Dendritic cell treated with granulocyte-macrophage colony-stimulating factor and Interleukin-4, amounts not matched to agents 40 ng/mL and 50 ng/mL, for 4 days (primary cell): ENCODE measurements at regions not wholly inside any gene's neighbourhood (a gene's known extent, or its start where the extent isn't known, plus 50 kb on each side); places are given as distances from the start of the nearest gene placed in this dataset.

Source experiments
- H3K27ac Mint-ChIP-seq: one replicate; pipeline ENCODE4 v1.8.0; 2022; ENCODE audit warnings: mild to moderate bottlenecking, mixed read lengths
- H3K27me3 Mint-ChIP-seq: one replicate; pipeline ENCODE4 v1.8.0; 2022; ENCODE audit warnings: mild to moderate bottlenecking, mixed read lengths
- H3K36me3 Mint-ChIP-seq: one replicate; pipeline ENCODE4 v1.8.0; 2022; ENCODE audit warnings: low read depth, mixed read lengths
- H3K4me1 Mint-ChIP-seq: one replicate; pipeline ENCODE4 v1.8.0; 2022; ENCODE audit warnings: low read depth, mixed read lengths
- H3K4me3 Mint-ChIP-seq: one replicate; pipeline ENCODE4 v1.8.0; 2022; ENCODE audit warnings: mild to moderate bottlenecking, moderate library complexity, mixed read lengths
- H3K9me3 Mint-ChIP-seq: one replicate; pipeline ENCODE4 v1.8.0; 2022; ENCODE audit warnings: mixed read lengths
- intact Hi-C: fragments of 100-400 bp; cut with micrococcal nuclease; formaldehyde crosslinking; loops from one replicate; pipeline ENCODE4 v1.15.0; 2022

- Mint-ChIP-seq H3K9me3 (peaks cover 45% of the 10 kb centered on the region), H3K27me3 (no peaks in the 10 kb centered on the region), H3K4me3 (no peak overlapping the region), H3K4me1 (no peaks in the 10 kb centered on the region), H3K36me3 (no peaks in the 10 kb centered on the region), H3K27ac (no peak overlapping the region)
- intact Hi-C loops: no loop called here
These were observed 262.8 kb downstream of the RWDD3 start for GRCh38 chr1:95496773-95497172.

- Mint-ChIP-seq H3K27me3 (no peaks in the 10 kb centered on the region), H3K4me3 (no peak overlapping the region), H3K27ac (no peak overlapping the region), H3K4me1 (no peaks in the 10 kb centered on the region), H3K9me3 (peaks cover 48% of the 10 kb centered on the region), H3K36me3 (no peaks in the 10 kb centered on the region)
- intact Hi-C loops: no loop called here
These were observed 263.6 kb downstream of the RWDD3 start for GRCh38 chr1:95497566-95497965.

GRCh38 chr1:95503278-95504030, 269.4 kb downstream of the RWDD3 start:
- no peak overlapping the region for H3K4me3 Mint-ChIP-seq
- no peaks in the 10 kb centered on the region for H3K27me3 Mint-ChIP-seq
- intact Hi-C loops: no loop called here
- no peak overlapping the region for H3K27ac Mint-ChIP-seq
- peaks cover 65% of the 10 kb centered on the region for H3K9me3 Mint-ChIP-seq
- no peaks in the 10 kb centered on the region for H3K36me3 Mint-ChIP-seq
- no peaks in the 10 kb centered on the region for H3K4me1 Mint-ChIP-seq

- intact Hi-C loops: no loop called here
- Mint-ChIP-seq H3K4me1 (no peaks in the 10 kb centered on the region), H3K27me3 (no peaks in the 10 kb centered on the region), H3K9me3 (peaks cover 67% of the 10 kb centered on the region), H3K27ac (no peak overlapping the region), H3K36me3 (no peaks in the 10 kb centered on the region), H3K4me3 (no peak overlapping the region)
These were observed 270.3 kb downstream of the RWDD3 start for GRCh38 chr1:95504321-95504720.

- Mint-ChIP-seq H3K9me3 (peaks cover 51% of the 10 kb centered on the region), H3K36me3 (no peaks in the 10 kb centered on the region), H3K27me3 (no peaks in the 10 kb centered on the region), H3K4me1 (no peaks in the 10 kb centered on the region), H3K4me3 (no peak overlapping the region), H3K27ac (no peak overlapping the region)
- intact Hi-C loops: no loop called here
These were observed 272.9 kb downstream of the RWDD3 start for GRCh38 chr1:95506736-95507414.

- intact Hi-C loops: no loop called here
- Mint-ChIP-seq H3K9me3 (peaks cover 55% of the 10 kb centered on the region), H3K4me1 (no peaks in the 10 kb centered on the region), H3K4me3 (no peak overlapping the region), H3K36me3 (no peaks in the 10 kb centered on the region), H3K27me3 (no peaks in the 10 kb centered on the region), H3K27ac (no peak overlapping the region)
These were observed 276.0 kb downstream of the RWDD3 start for GRCh38 chr1:95509989-95510388.

- H3K9me3 Mint-ChIP-seq: peaks cover 50% of the 10 kb centered on the region
- H3K27ac Mint-ChIP-seq: no peak overlapping the region
- H3K4me3 Mint-ChIP-seq: no peak overlapping the region
- no peaks in the 10 kb centered on the region for H3K27me3 Mint-ChIP-seq
- no peaks in the 10 kb centered on the region for H3K4me1 Mint-ChIP-seq
- no peaks in the 10 kb centered on the region for H3K36me3 Mint-ChIP-seq
- intact Hi-C loops: no loop called here
These were observed 278.9 kb downstream of the RWDD3 start for GRCh38 chr1:95512925-95513324.

GRCh38 chr1:95517506-95517905, 283.5 kb downstream of the RWDD3 start:
- Mint-ChIP-seq H3K9me3 (peaks cover 37% of the 10 kb centered on the region), H3K27ac (no peak overlapping the region), H3K4me1 (no peaks in the 10 kb centered on the region), H3K36me3 (no peaks in the 10 kb centered on the region), H3K27me3 (no peaks in the 10 kb centered on the region), H3K4me3 (no peak overlapping the region)
- intact Hi-C loops: no loop called here

GRCh38 chr1:95518310-95518709, 284.3 kb downstream of the RWDD3 start:
- Mint-ChIP-seq H3K36me3 (no peaks in the 10 kb centered on the region), H3K4me1 (no peaks in the 10 kb centered on the region), H3K27ac (no peak overlapping the region), H3K27me3 (no peaks in the 10 kb centered on the region), H3K9me3 (peaks cover 45% of the 10 kb centered on the region), H3K4me3 (no peak overlapping the region)
- intact Hi-C loops: no loop called here

- no peaks in the 10 kb centered on the region for H3K36me3 Mint-ChIP-seq
- intact Hi-C loops: no loop called here
- H3K4me1 Mint-ChIP-seq: no peaks in the 10 kb centered on the region
- peaks cover 56% of the 10 kb centered on the region for H3K9me3 Mint-ChIP-seq
- no peak overlapping the region for H3K27ac Mint-ChIP-seq
- no peak overlapping the region for H3K4me3 Mint-ChIP-seq
- H3K27me3 Mint-ChIP-seq: no peaks in the 10 kb centered on the region
These were observed 286.4 kb downstream of the RWDD3 start for GRCh38 chr1:95520390-95520789.

GRCh38 chr1:95532335-95532734, 298.3 kb downstream of the RWDD3 start:
- intact Hi-C loops: no loop called here
- no peaks in the 10 kb centered on the region for H3K36me3 Mint-ChIP-seq
- no peak overlapping the region for H3K4me3 Mint-ChIP-seq
- H3K4me1 Mint-ChIP-seq: no peaks in the 10 kb centered on the region
- no peaks in the 10 kb centered on the region for H3K27me3 Mint-ChIP-seq
- peaks cover 66% of the 10 kb centered on the region for H3K9me3 Mint-ChIP-seq
- no peak overlapping the region for H3K27ac Mint-ChIP-seq

GRCh38 chr1:95534985-95535384, 301.0 kb downstream of the RWDD3 start:
- H3K27ac Mint-ChIP-seq: no peak overlapping the region
- no peaks in the 10 kb centered on the region for H3K27me3 Mint-ChIP-seq
- H3K36me3 Mint-ChIP-seq: no peaks in the 10 kb centered on the region
- no peak overlapping the region for H3K4me3 Mint-ChIP-seq
- no peaks in the 10 kb centered on the region for H3K4me1 Mint-ChIP-seq
- intact Hi-C loops: no loop called here
- peaks cover 45% of the 10 kb centered on the region for H3K9me3 Mint-ChIP-seq

GRCh38 chr1:95535614-95536013, 301.6 kb downstream of the RWDD3 start:
- Mint-ChIP-seq H3K4me3 (no peak overlapping the region), H3K4me1 (no peaks in the 10 kb centered on the region), H3K9me3 (peaks cover 43% of the 10 kb centered on the region), H3K27me3 (no peaks in the 10 kb centered on the region), H3K27ac (no peak overlapping the region), H3K36me3 (no peaks in the 10 kb centered on the region)
- intact Hi-C loops: no loop called here

- Mint-ChIP-seq H3K4me1 (no peaks in the 10 kb centered on the region), H3K27me3 (no peaks in the 10 kb centered on the region), H3K27ac (no peak overlapping the region), H3K36me3 (no peaks in the 10 kb centered on the region), H3K9me3 (peaks cover 43% of the 10 kb centered on the region), H3K4me3 (no peak overlapping the region)
- intact Hi-C loops: no loop called here
These were observed 302.5 kb downstream of the RWDD3 start for GRCh38 chr1:95536501-95536900.

- no peaks in the 10 kb centered on the region for H3K27me3 Mint-ChIP-seq
- H3K36me3 Mint-ChIP-seq: no peaks in the 10 kb centered on the region
- no peak overlapping the region for H3K4me3 Mint-ChIP-seq
- no peak overlapping the region for H3K27ac Mint-ChIP-seq
- no peaks in the 10 kb centered on the region for H3K4me1 Mint-ChIP-seq
- intact Hi-C loops: no loop called here
- H3K9me3 Mint-ChIP-seq: peaks cover 43% of the 10 kb centered on the region
These were observed 303.2 kb downstream of the RWDD3 start for GRCh38 chr1:95537176-95537575.
